ENCODE measurements at regions not wholly inside any gene's neighbourhood (a gene's known extent, or its start where the extent isn't known, plus 50 kb on each side); places are given as distances from the start of the nearest gene placed in this dataset.

- no peak for TF ChIP-seq CTCF (IDR thresholded peaks at IDR 0.05; ENCODE audit: insufficient read depth, low read length, severe bottlenecking)
- H3K27me3 ChIP-seq (ENCODE audit: control insufficient read depth, insufficient read depth, low read length): no peaks in the 10 kb centered on the region
- H3K4me3 ChIP-seq (ENCODE audit: low read depth, low read length): no peak overlapping the region
- DNase-seq (ENCODE audit: low read depth) (peak; percentile 95), FAIRE-seq (no peak)
- no peaks in the 10 kb centered on the region for H3K36me3 ChIP-seq (ENCODE audit: control insufficient read depth, insufficient read depth, low read length)
Measured at GRCh38 chr12:80045594-80045993, 53.7 kb upstream of the OTOGL start.

GRCh38 chr12:80044694-80045046 is 54.7 kb upstream of the OTOGL start:
- DNase-seq (ENCODE audit: low read depth) (peak; percentile 94), FAIRE-seq (no peak)
- no peaks in the 10 kb centered on the region for H3K36me3 ChIP-seq (ENCODE audit: control insufficient read depth, insufficient read depth, low read length)
- no peak for TF ChIP-seq CTCF (IDR thresholded peaks at IDR 0.05; ENCODE audit: insufficient read depth, low read length, severe bottlenecking)
- H3K27me3 ChIP-seq (ENCODE audit: control insufficient read depth, insufficient read depth, low read length): no peaks in the 10 kb centered on the region
- no peak overlapping the region for H3K4me3 ChIP-seq (ENCODE audit: low read depth, low read length)

- Histone ChIP-seq H3K4me3 (ENCODE audit: low read depth, low read length) (no peak overlapping the region), H3K36me3 (ENCODE audit: control insufficient read depth, insufficient read depth, low read length) (no peaks in the 10 kb centered on the region), H3K27me3 (ENCODE audit: control insufficient read depth, insufficient read depth, low read length) (no peaks in the 10 kb centered on the region)
- FAIRE-seq (no peak), DNase-seq (ENCODE audit: low read depth) (peak; percentile 52)
- TF ChIP-seq CTCF (IDR thresholded peaks at IDR 0.05; ENCODE audit: insufficient read depth, low read length, severe bottlenecking): no peak
Measured at GRCh38 chr12:80041692-80042091, 57.6 kb upstream of the OTOGL start.

- no peak for FAIRE-seq
- TF ChIP-seq CTCF (IDR thresholded peaks at IDR 0.05; ENCODE audit: insufficient read depth, low read length, severe bottlenecking): no peak
Measured at GRCh38 chr12:80041071-80041470, 58.3 kb upstream of the OTOGL start.

GRCh38 chr12:80040075-80040738 is 59.1 kb upstream of the OTOGL start:
- H3K27me3 ChIP-seq (ENCODE audit: control insufficient read depth, insufficient read depth, low read length): no peaks in the 10 kb centered on the region
- no peak overlapping the region for H3K4me3 ChIP-seq (ENCODE audit: low read depth, low read length)
- peak; percentile 9 for DNase-seq (ENCODE audit: low read depth)
- H3K36me3 ChIP-seq (ENCODE audit: control insufficient read depth, insufficient read depth, low read length): no peaks in the 10 kb centered on the region
- TF ChIP-seq CTCF (IDR thresholded peaks at IDR 0.05; ENCODE audit: insufficient read depth, low read length, severe bottlenecking): no peak
- FAIRE-seq: no peak

More at GRCh38 chr12:80041071-80041470, 58.3 kb upstream of the OTOGL start:
- no peak overlapping the region for H3K4me3 ChIP-seq (ENCODE audit: low read depth, low read length)
- no peaks in the 10 kb centered on the region for H3K27me3 ChIP-seq (ENCODE audit: control insufficient read depth, insufficient read depth, low read length)
- DNase-seq (ENCODE audit: low read depth): no peak
- no peaks in the 10 kb centered on the region for H3K36me3 ChIP-seq (ENCODE audit: control insufficient read depth, insufficient read depth, low read length)

GRCh38 chr12:80038062-80038560 is 61.2 kb upstream of the OTOGL start:
- DNase-seq (ENCODE audit: low read depth) (no peak), FAIRE-seq (no peak)
- Histone ChIP-seq H3K4me3 (ENCODE audit: low read depth, low read length) (no peak overlapping the region), H3K27me3 (ENCODE audit: control insufficient read depth, insufficient read depth, low read length) (no peaks in the 10 kb centered on the region), H3K36me3 (ENCODE audit: control insufficient read depth, insufficient read depth, low read length) (no peaks in the 10 kb centered on the region)
- TF ChIP-seq CTCF (IDR thresholded peaks at IDR 0.05; ENCODE audit: insufficient read depth, low read length, severe bottlenecking): no peak

All from bronchial epithelial cell (primary cell).